ENCODE measurements at regions not wholly inside any gene's neighbourhood (a gene's known extent, or its start where the extent isn't known, plus 50 kb on each side); places are given as distances from the start of the nearest gene placed in this dataset.
"Not testable (repeated sequence)": the region's sequence is repeated elsewhere in the genome, so short reads cannot be mapped to it uniquely, and the experiment has no call there.

GRCh38 chr1:171397851-171398469 lies 84.0 kb downstream of the FMO4 start:
- H3K9me3 ChIP-seq (replicated peaks), result no peaks in the 10 kb centered on the region
- no peak overlapping the region for H3K4me3 ChIP-seq
- no peak overlapping the region for H3K27ac ChIP-seq
- no peaks in the 10 kb centered on the region for H3K36me3 ChIP-seq
- H3K4me1 ChIP-seq (replicated peaks), result no peaks in the 10 kb centered on the region
- no peaks in the 10 kb centered on the region for H3K27me3 ChIP-seq (replicated peaks)
- no peak for DNase-seq (ENCODE audit: low read depth in 1 of 2, low spot score in 2 of 2)

DNA sequence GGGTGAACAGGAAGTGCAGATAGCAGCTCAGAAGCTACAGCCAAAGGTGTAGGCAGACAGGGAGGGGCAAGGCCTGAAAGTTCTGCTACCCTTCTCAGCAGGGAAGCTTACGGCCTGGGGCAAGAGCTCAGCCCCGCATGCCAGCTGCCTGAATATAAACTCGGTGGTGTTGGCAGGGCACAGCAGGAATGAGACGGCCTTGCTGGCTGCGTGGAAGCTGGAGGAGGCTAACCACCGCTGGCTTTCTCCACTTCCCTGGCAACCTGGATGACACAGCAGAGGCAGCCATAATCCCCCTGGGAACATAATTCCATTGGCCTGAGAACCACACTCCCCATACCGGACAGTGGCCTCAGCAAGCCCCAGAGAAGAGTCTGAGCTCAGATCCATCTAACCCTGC lies 81.9 kb upstream of the PRRC2C start:
- H3K4me1 ChIP-seq (replicated peaks), result no peaks in the 10 kb centered on the region
- H3K36me3 ChIP-seq, result no peaks in the 10 kb centered on the region
- no peaks in the 10 kb centered on the region for H3K9me3 ChIP-seq (replicated peaks)
- H3K27me3 ChIP-seq (replicated peaks), result no peaks in the 10 kb centered on the region
- no peak overlapping the region for H3K4me3 ChIP-seq
- no peak overlapping the region for H3K27ac ChIP-seq
- no peak for DNase-seq (ENCODE audit: low read depth in 1 of 2, low spot score in 2 of 2)

GRCh38 chr1:171405391-171405714 lies 80.0 kb upstream of the PRRC2C start:
- Histone ChIP-seq H3K4me1 (replicated peaks) (no peaks in the 10 kb centered on the region), H3K27ac (no peak overlapping the region), H3K36me3 (no peaks in the 10 kb centered on the region), H3K4me3 (no peak overlapping the region), H3K27me3 (replicated peaks) (no peaks in the 10 kb centered on the region), H3K9me3 (replicated peaks) (no peaks in the 10 kb centered on the region)
- no peak for DNase-seq (ENCODE audit: low read depth in 1 of 2, low spot score in 2 of 2)

DNA sequence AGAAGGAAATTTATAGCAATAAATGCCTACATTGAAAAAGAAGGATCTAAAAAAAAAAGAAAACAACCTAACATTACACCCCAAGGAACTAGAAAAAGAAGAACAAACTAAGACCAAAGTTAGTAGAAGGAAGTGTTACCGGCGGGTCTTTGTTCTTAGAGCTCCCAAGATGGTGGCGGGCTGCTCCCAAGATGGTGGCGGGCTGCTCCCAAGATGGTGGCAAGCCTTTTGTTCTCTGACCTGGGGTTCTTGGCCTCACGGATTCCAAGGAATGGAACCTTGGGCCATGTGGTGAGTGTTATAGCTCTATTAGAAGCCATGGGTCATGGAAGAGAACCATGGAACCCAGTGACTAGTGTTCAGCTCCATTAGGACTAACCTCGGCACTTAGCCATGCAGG lies 71.8 kb upstream of the PRRC2C start:
- not testable (repeated sequence) for H3K36me3 ChIP-seq; H3K4me1 ChIP-seq (replicated peaks); H3K4me3 ChIP-seq; H3K27me3 ChIP-seq (replicated peaks); H3K27ac ChIP-seq; DNase-seq (ENCODE audit: low read depth in 1 of 2, low spot score in 2 of 2); H3K9me3 ChIP-seq (replicated peaks)

- no peak overlapping the region for H3K27ac ChIP-seq
- no peaks in the 10 kb centered on the region for H3K36me3 ChIP-seq
- no peak overlapping the region for H3K4me3 ChIP-seq
- no peaks in the 10 kb centered on the region for H3K27me3 ChIP-seq (replicated peaks)
- H3K4me1 ChIP-seq (replicated peaks), result no peaks in the 10 kb centered on the region
- no peaks in the 10 kb centered on the region for H3K9me3 ChIP-seq (replicated peaks)
- DNase-seq (ENCODE audit: low read depth in 1 of 2, low spot score in 2 of 2), result no peak
Measured at GRCh38 chr1:171418546-171418945, 66.8 kb upstream of the PRRC2C start.

DNA sequence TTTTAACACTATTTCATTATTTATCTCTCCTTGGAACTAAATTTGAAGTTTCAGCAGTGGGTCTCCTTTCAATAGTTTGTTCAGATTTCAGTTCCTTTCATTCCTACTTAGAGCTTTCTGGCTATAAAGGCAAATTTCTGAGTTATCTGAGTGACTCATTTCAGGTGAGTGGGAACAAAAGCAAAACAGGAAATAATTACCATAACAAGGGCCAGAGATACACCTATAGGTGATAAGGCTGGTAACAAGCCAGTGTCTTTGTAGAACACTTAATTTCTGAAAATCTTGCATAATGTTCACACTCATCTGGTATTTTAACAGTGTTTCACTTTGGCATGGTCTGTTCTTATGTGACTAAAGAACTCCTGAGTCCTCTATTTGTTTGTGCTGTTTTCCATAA lies 64.5 kb upstream of the PRRC2C start:
- no peaks in the 10 kb centered on the region for H3K4me1 ChIP-seq (replicated peaks)
- no peaks in the 10 kb centered on the region for H3K36me3 ChIP-seq
- no peak overlapping the region for H3K4me3 ChIP-seq
- DNase-seq (ENCODE audit: low read depth in 1 of 2, low spot score in 2 of 2), result no peak
- H3K9me3 ChIP-seq (replicated peaks), result no peaks in the 10 kb centered on the region
- no peak overlapping the region for H3K27ac ChIP-seq
- H3K27me3 ChIP-seq (replicated peaks), result no peaks in the 10 kb centered on the region

- Histone ChIP-seq H3K36me3 (no peaks in the 10 kb centered on the region), H3K27ac (no peak overlapping the region), H3K9me3 (replicated peaks) (no peaks in the 10 kb centered on the region), H3K4me1 (replicated peaks) (no peaks in the 10 kb centered on the region), H3K4me3 (no peak overlapping the region), H3K27me3 (replicated peaks) (no peaks in the 10 kb centered on the region)
- DNase-seq (ENCODE audit: low read depth in 1 of 2, low spot score in 2 of 2), result no peak
Measured at GRCh38 chr1:171421413-171422020, 63.8 kb upstream of the PRRC2C start.

- DNase-seq (ENCODE audit: low read depth in 1 of 2, low spot score in 2 of 2), result no peak
- no peak overlapping the region for H3K4me3 ChIP-seq
- H3K27me3 ChIP-seq (replicated peaks), result no peaks in the 10 kb centered on the region
- H3K36me3 ChIP-seq, result no peaks in the 10 kb centered on the region
- no peak overlapping the region for H3K27ac ChIP-seq
- H3K4me1 ChIP-seq (replicated peaks), result no peaks in the 10 kb centered on the region
- no peaks in the 10 kb centered on the region for H3K9me3 ChIP-seq (replicated peaks)
Measured at GRCh38 chr1:171422511-171422910, 62.8 kb upstream of the PRRC2C start.

DNA sequence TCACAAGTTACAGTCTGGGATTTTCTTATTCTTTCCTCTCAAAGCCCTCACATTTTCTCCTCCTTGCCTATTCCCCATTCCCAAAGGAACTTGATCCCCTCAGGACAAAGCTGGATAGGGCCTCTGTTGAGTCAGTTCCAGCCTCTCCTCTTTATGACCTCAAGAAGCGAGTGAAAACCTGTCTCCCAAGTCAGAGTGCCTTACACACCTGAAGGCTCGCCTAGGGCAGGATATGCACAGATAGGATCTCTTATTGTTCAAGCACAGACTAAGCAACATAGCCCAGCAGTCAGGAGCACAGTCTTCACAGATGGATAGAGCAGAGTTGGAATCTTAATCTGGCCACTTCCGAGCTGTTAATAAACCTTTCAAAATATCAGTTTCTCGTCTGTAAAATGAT lies 60.8 kb upstream of the PRRC2C start:
- Histone ChIP-seq H3K36me3 (no peaks in the 10 kb centered on the region), H3K27me3 (replicated peaks) (no peaks in the 10 kb centered on the region), H3K9me3 (replicated peaks) (no peaks in the 10 kb centered on the region), H3K4me3 (no peak overlapping the region), H3K27ac (no peak overlapping the region), H3K4me1 (replicated peaks) (no peaks in the 10 kb centered on the region)
- DNase-seq (ENCODE audit: low read depth in 1 of 2, low spot score in 2 of 2), result no peak

DNA sequence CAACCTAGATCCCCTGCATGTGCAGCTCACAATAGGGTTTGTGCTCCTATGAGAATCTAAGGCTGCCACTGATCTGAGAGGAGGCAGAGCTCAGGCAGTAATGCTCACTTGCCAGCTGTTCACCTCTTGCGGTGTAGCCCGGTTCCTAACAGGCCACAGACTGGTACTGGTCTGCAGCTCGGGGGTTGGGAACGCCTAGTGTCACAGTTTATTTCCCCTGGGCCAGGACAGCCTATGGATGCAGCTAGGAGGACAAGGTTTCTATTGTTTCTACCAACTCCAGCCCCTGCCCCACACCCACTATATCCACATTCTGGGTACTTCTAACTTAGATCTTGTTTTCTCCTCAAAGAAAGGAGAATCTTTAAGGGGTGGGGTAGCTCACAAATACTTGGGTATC lies 58.7 kb upstream of the PRRC2C start:
- Histone ChIP-seq H3K36me3 (no peaks in the 10 kb centered on the region), H3K4me3 (no peak overlapping the region), H3K9me3 (replicated peaks) (no peaks in the 10 kb centered on the region), H3K27me3 (replicated peaks) (no peaks in the 10 kb centered on the region), H3K4me1 (replicated peaks) (no peaks in the 10 kb centered on the region), H3K27ac (no peak overlapping the region)
- DNase-seq (ENCODE audit: low read depth in 1 of 2, low spot score in 2 of 2), result no peak

- H3K9me3 ChIP-seq (replicated peaks), result no peaks in the 10 kb centered on the region
- H3K4me1 ChIP-seq (replicated peaks), result no peaks in the 10 kb centered on the region
- no peak overlapping the region for H3K4me3 ChIP-seq
- DNase-seq (ENCODE audit: low read depth in 1 of 2, low spot score in 2 of 2), result no peak
- no peaks in the 10 kb centered on the region for H3K36me3 ChIP-seq
- no peaks in the 10 kb centered on the region for H3K27me3 ChIP-seq (replicated peaks)
- no peak overlapping the region for H3K27ac ChIP-seq
Measured at GRCh38 chr1:171427852-171428471, 57.4 kb upstream of the PRRC2C start.

- H3K9me3 ChIP-seq (replicated peaks), result no peaks in the 10 kb centered on the region
- no peaks in the 10 kb centered on the region for H3K27me3 ChIP-seq (replicated peaks)
- H3K4me3 ChIP-seq, result no peak overlapping the region
- no peak for DNase-seq (ENCODE audit: low read depth in 1 of 2, low spot score in 2 of 2)
- H3K36me3 ChIP-seq, result no peaks in the 10 kb centered on the region
- H3K27ac ChIP-seq, result no peak overlapping the region
- peaks cover 7% of the 10 kb centered on the region for H3K4me1 ChIP-seq (replicated peaks)
Measured at GRCh38 chr1:171429137-171429536, 56.2 kb upstream of the PRRC2C start.

DNA sequence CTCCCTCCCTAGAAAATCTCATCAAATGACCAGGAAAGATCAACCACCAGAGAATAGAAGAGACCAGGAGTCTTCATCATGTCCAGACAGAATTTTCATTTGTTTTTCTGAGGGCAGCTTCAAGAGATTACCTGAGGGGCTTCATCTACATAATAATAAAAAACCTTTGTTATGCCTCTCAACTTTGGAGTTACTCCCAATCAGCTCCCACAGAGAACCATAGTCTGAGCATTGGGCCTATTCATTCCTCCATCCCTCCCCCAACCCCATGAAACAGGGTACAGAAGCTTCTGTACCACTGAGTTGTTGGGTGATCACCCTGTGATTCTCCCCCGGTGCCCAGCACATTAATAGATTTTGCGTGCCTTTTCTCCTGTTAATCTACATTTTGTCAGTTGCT lies 53.3 kb upstream of the PRRC2C start:
- H3K27me3 ChIP-seq (replicated peaks), result no peaks in the 10 kb centered on the region
- no peaks in the 10 kb centered on the region for H3K9me3 ChIP-seq (replicated peaks)
- H3K36me3 ChIP-seq, result no peaks in the 10 kb centered on the region
- H3K27ac ChIP-seq, result no peak overlapping the region
- no peak overlapping the region for H3K4me3 ChIP-seq
- H3K4me1 ChIP-seq (replicated peaks), result peaks cover 31% of the 10 kb centered on the region
- DNase-seq (ENCODE audit: low read depth in 1 of 2, low spot score in 2 of 2), result no peak

- peaks cover 31% of the 10 kb centered on the region for H3K4me1 ChIP-seq (replicated peaks)
- no peak for DNase-seq (ENCODE audit: low read depth in 1 of 2, low spot score in 2 of 2)
- H3K4me3 ChIP-seq, result no peak overlapping the region
- no peaks in the 10 kb centered on the region for H3K9me3 ChIP-seq (replicated peaks)
- no peak overlapping the region for H3K27ac ChIP-seq
- no peaks in the 10 kb centered on the region for H3K36me3 ChIP-seq
- no peaks in the 10 kb centered on the region for H3K27me3 ChIP-seq (replicated peaks)
Measured at GRCh38 chr1:171432473-171432872, 52.9 kb upstream of the PRRC2C start.

DNA sequence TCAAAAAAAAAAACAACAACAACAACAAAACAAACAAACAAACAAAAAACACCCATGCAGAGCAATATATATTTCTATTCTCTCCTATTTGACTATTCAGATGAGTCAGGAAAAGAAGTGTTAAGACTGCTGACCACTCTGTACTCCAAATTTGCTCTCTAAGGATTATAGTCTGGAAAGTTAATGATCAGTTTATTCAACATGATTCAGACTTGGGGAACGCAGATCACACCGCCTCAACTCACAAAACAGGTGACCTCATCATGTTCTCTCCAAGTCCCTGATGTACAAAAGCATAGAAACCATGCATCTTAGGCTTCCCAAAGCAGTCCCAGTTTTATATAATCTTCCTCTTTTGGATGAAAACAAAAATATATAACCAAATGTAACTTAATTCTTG lies 51.9 kb upstream of the PRRC2C start:
- Histone ChIP-seq H3K36me3 (no peaks in the 10 kb centered on the region), H3K27me3 (replicated peaks) (no peaks in the 10 kb centered on the region), H3K27ac (no peak overlapping the region), H3K9me3 (replicated peaks) (no peaks in the 10 kb centered on the region), H3K4me1 (replicated peaks) (peaks cover 38% of the 10 kb centered on the region), H3K4me3 (no peak overlapping the region)
- peak in 1 of 2 experiments; percentile 32 for DNase-seq (ENCODE audit: low read depth in 1 of 2, low spot score in 2 of 2)

Measured in SJSA1 (cell line).